ENCODE measurements at regions not wholly inside any gene's neighbourhood (a gene's known extent, or its start where the extent isn't known, plus 50 kb on each side); places are given as distances from the start of the nearest gene placed in this dataset.

- no peak for TF ChIP-seq CTCF (IDR thresholded peaks at IDR 0.05 in 8 of 11, conservative IDR thresholded peaks at IDR 0.05 in 3 of 11)
- no peak for TF ChIP-seq POLR2AphosphoS5 (IDR thresholded peaks at IDR 0.05)
Measured at GRCh38 chr14:66330916-66331315, 155.3 kb upstream of the CCDC196 start.
